ENCODE measurements at regions not wholly inside any gene's neighbourhood (a gene's known extent, or its start where the extent isn't known, plus 50 kb on each side); places are given as distances from the start of the nearest gene placed in this dataset.

DNA sequence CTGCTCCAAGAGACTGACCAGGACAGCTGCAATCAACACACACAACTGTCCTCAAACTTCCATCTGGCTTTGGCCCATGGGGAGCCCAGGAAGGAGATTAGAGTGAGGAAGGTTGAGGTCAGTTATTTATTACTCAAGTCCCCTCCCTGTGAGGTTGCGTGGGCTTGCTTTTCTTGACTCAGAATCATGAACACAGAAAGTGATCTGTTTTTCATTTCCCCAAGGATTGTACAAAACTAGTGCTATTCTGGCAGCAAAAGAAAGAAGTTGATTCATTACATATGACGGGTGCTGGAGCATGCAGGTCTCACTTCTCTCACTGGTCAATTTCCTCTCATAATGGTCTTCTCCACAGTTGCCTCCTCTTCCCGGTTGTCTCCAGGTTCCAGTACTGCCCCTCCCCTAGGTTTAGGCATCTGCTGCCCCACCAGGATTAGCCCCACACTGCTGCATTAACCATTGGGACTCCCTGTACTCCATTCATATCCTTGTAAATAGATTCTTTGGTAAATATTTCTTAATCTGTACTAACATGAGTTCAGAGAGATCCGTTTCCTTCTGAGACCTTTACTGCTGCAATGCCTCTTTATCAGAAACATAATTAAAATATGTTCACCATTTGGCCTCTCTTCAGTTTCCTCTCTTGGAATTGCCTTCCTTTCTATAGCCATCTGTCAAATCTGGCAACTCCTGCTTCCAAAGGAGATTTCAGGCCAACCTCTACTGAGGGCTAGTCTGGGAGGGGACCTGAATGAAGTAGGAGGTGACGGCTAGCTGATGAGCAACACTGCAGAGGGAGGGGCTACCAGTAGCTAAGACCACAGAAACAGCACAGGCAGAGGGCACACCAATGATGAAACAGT, 888.8 kb downstream of the QKI start:
- Histone ChIP-seq H3K9me3 (ENCODE audit: control insufficient read depth in 1 of 2, low read length in 2 of 2) (peaks cover 6 to 16% of the 10 kb centered on the region in 2 donors), H3K4me1 (ENCODE audit: control insufficient read depth in 1 of 2, insufficient read depth in 2 of 2, low read length in 2 of 2) (no peaks in the 10 kb centered on the region), H3K27ac (ENCODE audit: low read depth, low read length) (no peak overlapping the region), H3K36me3 (ENCODE audit: control insufficient read depth in 1 of 2, insufficient read depth in 2 of 2, low read length in 2 of 2) (no peaks in the 10 kb centered on the region), H3K9ac (ENCODE audit: low read depth in 1 of 2, low read length in 2 of 2) (no peak overlapping the region), H3K27me3 (ENCODE audit: control insufficient read depth in 1 of 2, insufficient read depth in 2 of 2, low read length in 2 of 2) (no peaks in the 10 kb centered on the region), H3K4me3 (ENCODE audit: low read depth in 1 of 2, low read length in 2 of 2) (no peak overlapping the region)

DNA sequence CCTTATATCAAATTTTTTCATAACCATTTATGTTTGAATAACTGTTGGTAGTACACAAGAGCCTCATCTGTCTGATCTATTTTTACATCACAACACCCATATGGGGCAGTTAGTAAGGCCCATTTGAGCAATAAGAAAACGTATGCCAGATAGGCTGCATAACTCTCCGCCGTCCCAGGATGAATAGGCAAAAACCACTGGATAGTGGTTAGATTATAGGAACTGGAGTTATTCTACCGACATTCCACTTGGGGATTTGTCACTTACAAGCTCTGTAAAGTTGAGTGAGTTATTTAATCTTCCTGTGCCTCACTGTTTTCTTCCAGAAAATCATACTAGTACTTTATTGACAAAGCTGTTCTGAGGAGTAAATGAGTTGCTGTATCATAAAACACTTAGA, 881.9 kb downstream of the QKI start:
- no peak overlapping the region for H3K9ac ChIP-seq (ENCODE audit: low read depth in 1 of 2, low read length in 2 of 2)
- peaks cover 4 to 9% of the 10 kb centered on the region in 2 donors for H3K9me3 ChIP-seq (ENCODE audit: control insufficient read depth in 1 of 2, low read length in 2 of 2)
- H3K4me3 ChIP-seq (ENCODE audit: low read depth in 1 of 2, low read length in 2 of 2), result no peak overlapping the region
- H3K27ac ChIP-seq (ENCODE audit: low read depth, low read length), result no peak overlapping the region
- no peaks in the 10 kb centered on the region for H3K4me1 ChIP-seq (ENCODE audit: control insufficient read depth in 1 of 2, insufficient read depth in 2 of 2, low read length in 2 of 2)
- H3K27me3 ChIP-seq (ENCODE audit: control insufficient read depth in 1 of 2, insufficient read depth in 2 of 2, low read length in 2 of 2), result no peaks in the 10 kb centered on the region
- no peaks in the 10 kb centered on the region for H3K36me3 ChIP-seq (ENCODE audit: control insufficient read depth in 1 of 2, insufficient read depth in 2 of 2, low read length in 2 of 2)

DNA sequence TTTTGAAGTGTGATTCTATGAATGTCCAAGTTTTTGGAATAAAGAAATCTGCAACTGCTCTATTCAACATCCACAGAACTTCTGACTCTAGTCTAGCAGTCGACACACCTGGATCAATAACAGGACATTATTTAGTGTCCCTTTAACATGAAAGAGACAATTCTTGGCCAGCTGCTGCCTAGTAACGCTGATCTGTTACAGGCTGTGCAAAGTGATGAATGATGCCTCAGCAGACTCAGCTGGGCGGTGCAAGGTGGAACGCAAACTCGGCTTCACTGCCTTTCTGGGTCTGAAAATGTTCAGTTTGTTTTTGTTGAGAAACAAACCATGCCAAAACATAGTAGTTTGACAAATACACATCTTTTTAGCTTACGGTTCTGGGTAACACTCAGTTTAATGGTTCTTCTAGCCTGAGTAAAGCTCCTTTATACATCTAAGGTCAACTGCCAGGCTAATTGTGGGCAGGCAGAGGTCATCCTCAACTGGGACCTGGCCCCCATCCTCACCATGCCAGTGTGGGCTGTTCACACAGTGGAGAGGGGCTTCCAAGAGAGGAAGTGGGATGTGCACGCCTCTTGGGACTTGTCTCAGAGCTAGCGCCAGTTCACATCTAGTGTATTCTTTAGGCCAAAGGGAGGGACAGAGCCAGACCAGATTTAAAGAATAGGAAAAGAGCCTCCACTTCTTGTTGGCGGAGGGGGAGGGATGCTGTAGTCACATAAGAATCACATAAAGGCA, 879.7 kb downstream of the QKI start:
- Histone ChIP-seq H3K9ac (ENCODE audit: low read depth in 1 of 2, low read length in 2 of 2) (no peak overlapping the region), H3K27ac (ENCODE audit: low read depth, low read length) (no peak overlapping the region), H3K9me3 (ENCODE audit: control insufficient read depth in 1 of 2, low read length in 2 of 2) (peaks cover 4 to 18% of the 10 kb centered on the region in 2 donors), H3K36me3 (ENCODE audit: control insufficient read depth in 1 of 2, insufficient read depth in 2 of 2, low read length in 2 of 2) (no peaks in the 10 kb centered on the region), H3K4me1 (ENCODE audit: control insufficient read depth in 1 of 2, insufficient read depth in 2 of 2, low read length in 2 of 2) (no peaks in the 10 kb centered on the region), H3K4me3 (ENCODE audit: low read depth in 1 of 2, low read length in 2 of 2) (no peak overlapping the region), H3K27me3 (ENCODE audit: control insufficient read depth in 1 of 2, insufficient read depth in 2 of 2, low read length in 2 of 2) (no peaks in the 10 kb centered on the region)

DNA sequence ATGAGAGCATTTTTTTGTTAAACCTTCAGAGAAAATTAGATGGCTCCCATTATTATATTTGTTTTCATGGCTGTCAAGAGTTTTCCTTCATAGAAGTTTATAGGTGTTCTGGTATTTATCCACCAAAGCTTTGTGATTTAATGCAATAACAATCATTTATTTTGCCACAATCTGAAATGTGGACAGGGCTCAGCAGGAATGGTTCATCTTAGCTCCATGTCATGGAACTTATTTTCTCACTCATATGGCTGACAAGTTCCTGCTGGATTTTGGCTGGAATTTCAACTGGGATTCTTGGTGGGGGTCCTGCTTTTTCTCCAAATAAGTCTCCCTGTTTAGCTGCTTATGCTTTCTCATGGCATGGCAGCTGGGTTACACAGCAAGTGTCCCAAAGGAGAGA, 876.7 kb downstream of the QKI start:
- H3K36me3 ChIP-seq (ENCODE audit: control insufficient read depth in 1 of 2, insufficient read depth in 2 of 2, low read length in 2 of 2), result no peaks in the 10 kb centered on the region
- H3K27ac ChIP-seq (ENCODE audit: low read depth, low read length), result no peak overlapping the region
- no peaks in the 10 kb centered on the region for H3K27me3 ChIP-seq (ENCODE audit: control insufficient read depth in 1 of 2, insufficient read depth in 2 of 2, low read length in 2 of 2)
- no peaks in the 10 kb centered on the region for H3K4me1 ChIP-seq (ENCODE audit: control insufficient read depth in 1 of 2, insufficient read depth in 2 of 2, low read length in 2 of 2)
- no peak overlapping the region for H3K9ac ChIP-seq (ENCODE audit: low read depth in 1 of 2, low read length in 2 of 2)
- peaks cover 4 to 19% of the 10 kb centered on the region in 2 donors for H3K9me3 ChIP-seq (ENCODE audit: control insufficient read depth in 1 of 2, low read length in 2 of 2)
- no peak overlapping the region for H3K4me3 ChIP-seq (ENCODE audit: low read depth in 1 of 2, low read length in 2 of 2)

DNA sequence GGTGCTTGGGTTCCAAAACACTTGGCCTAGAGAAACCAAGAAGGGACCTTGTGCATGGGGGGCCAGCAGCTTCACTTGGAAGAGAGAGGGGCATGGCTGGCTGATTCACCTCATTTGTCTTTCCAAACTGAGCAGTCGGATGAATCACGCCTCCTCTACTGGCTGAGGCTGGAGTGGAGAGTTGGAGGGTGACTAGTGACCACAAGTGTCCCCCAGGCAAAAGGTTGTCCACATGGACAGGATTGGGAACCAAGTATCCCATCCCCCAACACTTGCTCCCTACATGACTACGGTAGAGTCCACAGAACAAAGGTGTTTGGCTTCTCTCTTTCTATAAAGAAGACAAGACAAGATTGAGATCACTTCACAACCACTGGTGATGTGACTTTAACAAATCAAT, 875.6 kb downstream of the QKI start:
- Histone ChIP-seq H3K27me3 (ENCODE audit: control insufficient read depth in 1 of 2, insufficient read depth in 2 of 2, low read length in 2 of 2) (no peaks in the 10 kb centered on the region), H3K4me1 (ENCODE audit: control insufficient read depth in 1 of 2, insufficient read depth in 2 of 2, low read length in 2 of 2) (no peaks in the 10 kb centered on the region), H3K27ac (ENCODE audit: low read depth, low read length) (no peak overlapping the region), H3K9ac (ENCODE audit: low read depth in 1 of 2, low read length in 2 of 2) (no peak overlapping the region), H3K4me3 (ENCODE audit: low read depth in 1 of 2, low read length in 2 of 2) (no peak overlapping the region), H3K36me3 (ENCODE audit: control insufficient read depth in 1 of 2, insufficient read depth in 2 of 2, low read length in 2 of 2) (no peaks in the 10 kb centered on the region), H3K9me3 (ENCODE audit: control insufficient read depth in 1 of 2, low read length in 2 of 2) (peaks cover 1 to 19% of the 10 kb centered on the region in 2 donors)

DNA sequence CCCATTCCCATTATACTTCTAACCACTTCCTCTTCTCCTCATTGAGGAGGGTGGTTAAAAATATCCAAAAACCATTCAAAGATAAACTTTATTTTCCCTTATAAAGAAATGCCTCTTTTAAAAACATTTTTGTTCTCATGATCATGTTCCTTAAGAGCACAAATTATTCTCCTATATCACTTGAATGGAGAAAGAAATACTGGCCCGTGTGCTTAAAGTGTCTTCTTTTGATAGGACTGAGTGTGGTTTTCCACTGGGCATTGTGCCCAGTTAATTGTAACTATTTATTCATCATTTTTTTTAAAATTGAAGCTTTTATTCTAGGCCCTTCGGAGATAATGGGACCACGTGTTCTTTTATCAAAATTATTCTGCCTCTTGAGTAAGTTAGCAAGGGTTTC, 871.5 kb downstream of the QKI start:
- H3K4me3 ChIP-seq (ENCODE audit: low read depth in 1 of 2, low read length in 2 of 2), result no peak overlapping the region
- peaks cover 0 to 20% of the 10 kb centered on the region in 2 donors for H3K9me3 ChIP-seq (ENCODE audit: control insufficient read depth in 1 of 2, low read length in 2 of 2)
- H3K27ac ChIP-seq (ENCODE audit: low read depth, low read length), result no peak overlapping the region
- no peak overlapping the region for H3K9ac ChIP-seq (ENCODE audit: low read depth in 1 of 2, low read length in 2 of 2)
- H3K36me3 ChIP-seq (ENCODE audit: control insufficient read depth in 1 of 2, insufficient read depth in 2 of 2, low read length in 2 of 2), result no peaks in the 10 kb centered on the region
- H3K27me3 ChIP-seq (ENCODE audit: control insufficient read depth in 1 of 2, insufficient read depth in 2 of 2, low read length in 2 of 2), result no peaks in the 10 kb centered on the region
- no peaks in the 10 kb centered on the region for H3K4me1 ChIP-seq (ENCODE audit: control insufficient read depth in 1 of 2, insufficient read depth in 2 of 2, low read length in 2 of 2)

DNA sequence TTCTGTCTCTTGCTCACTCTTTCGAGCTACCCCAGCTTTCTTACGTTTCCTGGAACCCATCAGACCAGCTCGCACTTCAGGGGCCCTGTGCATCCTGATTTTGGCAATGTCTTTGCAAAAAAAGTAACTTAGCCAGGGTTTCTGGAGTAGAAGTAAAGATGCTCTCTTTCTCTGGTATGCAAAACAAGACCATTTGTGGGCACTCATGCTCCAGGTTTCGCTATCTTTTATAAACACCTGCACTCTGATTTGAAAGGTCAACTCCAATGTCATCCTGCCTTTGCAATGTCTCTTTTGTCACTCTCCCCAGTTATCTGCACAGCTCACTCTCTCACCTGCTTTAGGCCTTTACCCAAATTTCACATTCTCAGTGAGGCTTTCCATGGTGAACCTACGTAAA, 869.1 kb downstream of the QKI start:
- no peak overlapping the region for H3K9ac ChIP-seq (ENCODE audit: low read depth in 1 of 2, low read length in 2 of 2)
- H3K9me3 ChIP-seq (ENCODE audit: control insufficient read depth in 1 of 2, low read length in 2 of 2), result peaks cover 0 to 19% of the 10 kb centered on the region in 2 donors
- H3K27ac ChIP-seq (ENCODE audit: low read depth, low read length), result no peak overlapping the region
- no peaks in the 10 kb centered on the region for H3K36me3 ChIP-seq (ENCODE audit: control insufficient read depth in 1 of 2, insufficient read depth in 2 of 2, low read length in 2 of 2)
- no peak overlapping the region for H3K4me3 ChIP-seq (ENCODE audit: low read depth in 1 of 2, low read length in 2 of 2)
- no peaks in the 10 kb centered on the region for H3K4me1 ChIP-seq (ENCODE audit: control insufficient read depth in 1 of 2, insufficient read depth in 2 of 2, low read length in 2 of 2)
- H3K27me3 ChIP-seq (ENCODE audit: control insufficient read depth in 1 of 2, insufficient read depth in 2 of 2, low read length in 2 of 2), result no peaks in the 10 kb centered on the region

DNA sequence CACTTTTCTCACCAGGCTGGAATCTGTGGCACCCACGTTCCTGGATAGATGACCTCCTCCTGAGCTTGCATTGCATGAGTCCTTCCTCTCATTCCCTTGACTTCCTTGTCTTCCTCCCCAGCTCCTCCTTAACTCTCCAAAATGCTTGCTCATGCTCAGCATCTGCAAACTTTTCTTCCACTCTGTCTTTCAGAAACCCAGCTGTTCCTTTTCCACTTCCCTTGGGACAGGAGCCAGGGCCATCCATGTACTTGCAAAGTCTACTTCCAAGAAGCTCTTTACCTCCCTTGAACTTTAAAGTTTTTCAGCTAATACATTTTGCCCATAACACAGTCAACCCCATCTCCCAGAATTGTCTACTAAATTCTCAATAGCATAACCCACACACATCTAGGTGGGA, 861.7 kb downstream of the QKI start:
- no peak overlapping the region for H3K4me3 ChIP-seq (ENCODE audit: low read depth in 1 of 2, low read length in 2 of 2)
- no peak overlapping the region for H3K27ac ChIP-seq (ENCODE audit: low read depth, low read length)
- peaks cover 0 to 12% of the 10 kb centered on the region in 2 donors for H3K9me3 ChIP-seq (ENCODE audit: control insufficient read depth in 1 of 2, low read length in 2 of 2)
- no peaks in the 10 kb centered on the region for H3K27me3 ChIP-seq (ENCODE audit: control insufficient read depth in 1 of 2, insufficient read depth in 2 of 2, low read length in 2 of 2)
- no peak overlapping the region for H3K9ac ChIP-seq (ENCODE audit: low read depth in 1 of 2, low read length in 2 of 2)
- H3K4me1 ChIP-seq (ENCODE audit: control insufficient read depth in 1 of 2, insufficient read depth in 2 of 2, low read length in 2 of 2), result no peaks in the 10 kb centered on the region
- H3K36me3 ChIP-seq (ENCODE audit: control insufficient read depth in 1 of 2, insufficient read depth in 2 of 2, low read length in 2 of 2), result no peaks in the 10 kb centered on the region

DNA sequence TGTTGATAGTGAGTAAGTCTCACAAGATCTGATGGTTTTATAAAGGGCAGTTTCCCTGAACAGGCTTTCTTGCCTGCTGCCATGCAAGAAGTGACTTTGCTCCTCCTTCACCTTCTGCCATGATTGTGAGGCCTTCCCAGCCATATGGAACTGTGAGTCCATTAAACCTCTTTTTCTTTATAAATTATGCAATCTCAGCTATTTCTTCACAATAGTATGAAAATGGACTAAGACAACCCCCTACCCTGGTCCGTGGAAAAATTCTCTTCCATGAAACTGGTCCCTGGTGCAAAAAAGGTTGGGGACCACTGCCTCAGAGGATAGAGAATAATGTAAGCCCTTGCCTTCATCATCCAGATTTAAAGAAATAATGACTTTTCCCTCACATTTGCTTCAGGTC, 861.3 kb downstream of the QKI start:
- Histone ChIP-seq H3K27ac (ENCODE audit: low read depth, low read length) (no peak overlapping the region), H3K27me3 (ENCODE audit: control insufficient read depth in 1 of 2, insufficient read depth in 2 of 2, low read length in 2 of 2) (no peaks in the 10 kb centered on the region), H3K4me1 (ENCODE audit: control insufficient read depth in 1 of 2, insufficient read depth in 2 of 2, low read length in 2 of 2) (no peaks in the 10 kb centered on the region), H3K36me3 (ENCODE audit: control insufficient read depth in 1 of 2, insufficient read depth in 2 of 2, low read length in 2 of 2) (no peaks in the 10 kb centered on the region), H3K9me3 (ENCODE audit: control insufficient read depth in 1 of 2, low read length in 2 of 2) (peaks cover 0 to 15% of the 10 kb centered on the region in 2 donors), H3K9ac (ENCODE audit: low read depth in 1 of 2, low read length in 2 of 2) (no peak overlapping the region), H3K4me3 (ENCODE audit: low read depth in 1 of 2, low read length in 2 of 2) (no peak overlapping the region)

DNA sequence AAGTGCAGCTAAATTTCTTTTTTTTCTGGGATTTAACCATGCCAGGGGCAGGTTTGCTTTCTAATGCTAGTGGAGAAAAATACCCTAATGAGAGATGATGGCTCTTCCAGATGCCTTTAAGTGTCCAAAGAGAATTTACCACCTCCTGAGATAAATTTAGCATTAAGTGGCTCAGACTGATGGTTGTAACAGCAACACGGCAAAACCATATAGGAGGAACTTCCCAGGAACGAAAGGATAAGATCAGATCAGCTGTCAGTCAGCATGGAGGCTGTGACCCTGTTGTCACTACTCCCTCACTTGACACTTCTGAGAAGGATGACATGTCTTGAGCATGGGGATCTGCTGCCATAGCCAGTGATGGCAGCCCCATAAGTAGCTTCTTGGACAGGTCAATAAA, 860.0 kb downstream of the QKI start:
- H3K9ac ChIP-seq (ENCODE audit: low read depth in 1 of 2, low read length in 2 of 2), result no peak overlapping the region
- no peaks in the 10 kb centered on the region for H3K36me3 ChIP-seq (ENCODE audit: control insufficient read depth in 1 of 2, insufficient read depth in 2 of 2, low read length in 2 of 2)
- no peaks in the 10 kb centered on the region for H3K4me1 ChIP-seq (ENCODE audit: control insufficient read depth in 1 of 2, insufficient read depth in 2 of 2, low read length in 2 of 2)
- H3K9me3 ChIP-seq (ENCODE audit: control insufficient read depth in 1 of 2, low read length in 2 of 2), result peaks cover 4 to 13% of the 10 kb centered on the region in 2 donors
- H3K27me3 ChIP-seq (ENCODE audit: control insufficient read depth in 1 of 2, insufficient read depth in 2 of 2, low read length in 2 of 2), result no peaks in the 10 kb centered on the region
- no peak overlapping the region for H3K27ac ChIP-seq (ENCODE audit: low read depth, low read length)
- no peak overlapping the region for H3K4me3 ChIP-seq (ENCODE audit: low read depth in 1 of 2, low read length in 2 of 2)
